HG03342 (cell line): ENCODE measurements at regions not wholly inside any gene's neighbourhood (a gene's known extent, or its start where the extent isn't known, plus 50 kb on each side); places are given as distances from the start of the nearest gene placed in this dataset.

Source experiments
- ATAC-seq: cut with Tn5 transposase; IDR thresholded peaks from one replicate; pipeline ENCODE4 v1.9.1; 2021; ENCODE audit warnings: mild to moderate bottlenecking, moderate library complexity; ENCODE audit not compliant: unreplicated experiment

GRCh38 chr12:92003701-92004100 lies 141.9 kb downstream of the BTG1 start:
- no peak for ATAC-seq

GRCh38 chr12:92002673-92003382 lies 142.8 kb downstream of the BTG1 start:
- no peak for ATAC-seq

- no peak for ATAC-seq
Measured at GRCh38 chr12:92002195-92002649, 143.4 kb downstream of the BTG1 start.

GRCh38 chr12:92000597-92000996 lies 145.0 kb downstream of the BTG1 start:
- no peak for ATAC-seq

GRCh38 chr12:91999823-92000222 lies 145.8 kb downstream of the BTG1 start:
- no peak for ATAC-seq

- no peak for ATAC-seq
Measured at GRCh38 chr12:91998316-91998715, 147.3 kb downstream of the BTG1 start.

- no peak for ATAC-seq
Measured at GRCh38 chr12:91994208-91994797, 151.3 kb downstream of the BTG1 start.

- ATAC-seq = no peak
Measured at GRCh38 chr12:91993287-91994017, 152.2 kb downstream of the BTG1 start.

GRCh38 chr12:91991399-91992187 lies 154.1 kb downstream of the BTG1 start:
- ATAC-seq = peak; percentile 57

- no peak for ATAC-seq
Measured at GRCh38 chr12:91990525-91990924, 155.1 kb downstream of the BTG1 start.

GRCh38 chr12:91989143-91989542 lies 156.5 kb downstream of the BTG1 start:
- ATAC-seq = no peak

GRCh38 chr12:91988086-91988923 lies 157.3 kb downstream of the BTG1 start:
- no peak for ATAC-seq

GRCh38 chr12:91986084-91986483 lies 159.6 kb downstream of the BTG1 start:
- no peak for ATAC-seq

- no peak for ATAC-seq
Measured at GRCh38 chr12:91985002-91985787, 160.5 kb downstream of the BTG1 start.

GRCh38 chr12:91984556-91984955 lies 161.1 kb downstream of the BTG1 start:
- no peak for ATAC-seq

- no peak for ATAC-seq
Measured at GRCh38 chr12:91983935-91984334, 161.7 kb downstream of the BTG1 start.

- ATAC-seq = no peak
Measured at GRCh38 chr12:91982946-91983345, 162.7 kb downstream of the BTG1 start.

- no peak for ATAC-seq
Measured at GRCh38 chr12:91980389-91980821, 165.2 kb downstream of the BTG1 start.

GRCh38 chr12:91978143-91978542 lies 167.5 kb downstream of the BTG1 start:
- ATAC-seq = no peak
